NT2/D1 (cell line): ENCODE measurements at regions not wholly inside any gene's neighbourhood (a gene's known extent, or its start where the extent isn't known, plus 50 kb on each side); places are given as distances from the start of the nearest gene placed in this dataset.
"Not testable (repeated sequence)": the region's sequence is repeated elsewhere in the genome, so short reads cannot be mapped to it uniquely, and the experiment has no call there.

Experiments used
- DNase-seq: peaks from one replicate; pipeline ENCODE4 v3.0.0-alpha.2; 2011; ENCODE audit warnings: low read depth, low spot score
- H3K27me3 ChIP-seq: 2 replicates; pipeline ENCODE4 v1.6.0; 2011; ENCODE audit warnings: mild to moderate bottlenecking; ENCODE audit not compliant: insufficient read length, insufficient read depth
- H3K36me3 ChIP-seq: 2 replicates; pipeline ENCODE4 v1.6.1; 2011; ENCODE audit warnings: mild to moderate bottlenecking, low read length, mixed read lengths; ENCODE audit not compliant: insufficient read depth, insufficient read length
- H3K4me1 ChIP-seq: 2 replicates; pipeline ENCODE4 v1.5.1; 2011; ENCODE audit not compliant: insufficient read depth, insufficient read length
- H3K4me3 ChIP-seq: 2 replicates; pipeline ENCODE4 v1.5.1; 2011; ENCODE audit warnings: low read depth; ENCODE audit not compliant: insufficient read length
- H3K9ac ChIP-seq: 2 replicates; pipeline ENCODE4 v1.6.0; 2011; ENCODE audit warnings: low read depth; ENCODE audit not compliant: insufficient read length
- H3K9me3 ChIP-seq: 2 replicates; pipeline ENCODE4 v1.5.1; 2011; ENCODE audit warnings: mild to moderate bottlenecking, low read length; ENCODE audit not compliant: insufficient read depth
- SUZ12 ChIP-seq: IDR thresholded peaks from 2 replicates; pipeline ENCODE4 v1.6.1; 2011; ENCODE audit not compliant: insufficient read length, insufficient read depth; ENCODE audit errors: extremely low read depth
- YY1 ChIP-seq: IDR thresholded peaks from 2 replicates; pipeline ENCODE4 v1.6.1; 2011; ENCODE audit not compliant: insufficient read length, insufficient read depth
- ZNF274 ChIP-seq: IDR thresholded peaks from 2 replicates; pipeline ENCODE4 v1.6.1; 2011; ENCODE audit warnings: mild to moderate bottlenecking, low read depth, low read length

- no peaks in the 10 kb centered on the region for H3K27me3 ChIP-seq
These were observed 298.8 kb downstream of the FAM72C start for GRCh38 chr1:143672983-143673382.

GRCh38 chr1:143667730-143668129 is 304.1 kb downstream of the FAM72C start:
- Histone ChIP-seq H3K27me3 (no peaks in the 10 kb centered on the region), H3K4me3 (no peak overlapping the region), H3K9ac (no peak overlapping the region), H3K9me3 (no peaks in the 10 kb centered on the region), H3K4me1 (no peaks in the 10 kb centered on the region), H3K36me3 (no peaks in the 10 kb centered on the region)
- DNase-seq, result no peak
- TF ChIP-seq ZNF274, result no peak
- no peak for TF ChIP-seq SUZ12
- TF ChIP-seq YY1, result no peak

More at GRCh38 chr1:143672983-143673382, 298.8 kb downstream of the FAM72C start:
- Histone ChIP-seq H3K9ac (no peak overlapping the region), H3K9me3 (no peaks in the 10 kb centered on the region), H3K36me3 (no peaks in the 10 kb centered on the region), H3K4me1 (no peaks in the 10 kb centered on the region), H3K4me3 (no peak overlapping the region)
- TF ChIP-seq SUZ12, result no peak
- no peak for TF ChIP-seq YY1
- TF ChIP-seq ZNF274, result no peak
- no peak for DNase-seq

GRCh38 chr1:143666851-143667250 is 304.9 kb downstream of the FAM72C start:
- H3K9me3 ChIP-seq, result no peaks in the 10 kb centered on the region
- H3K36me3 ChIP-seq, result no peaks in the 10 kb centered on the region
- no peak overlapping the region for H3K9ac ChIP-seq
- DNase-seq, result no peak
- no peaks in the 10 kb centered on the region for H3K27me3 ChIP-seq
- TF ChIP-seq SUZ12 (no peak), ZNF274 (no peak), YY1 (no peak)
- no peak overlapping the region for H3K4me3 ChIP-seq
- no peaks in the 10 kb centered on the region for H3K4me1 ChIP-seq

GRCh38 chr1:143665606-143666005 is 306.2 kb downstream of the FAM72C start:
- Histone ChIP-seq H3K4me1 (no peaks in the 10 kb centered on the region), H3K9ac (no peak overlapping the region), H3K27me3 (no peaks in the 10 kb centered on the region), H3K36me3 (no peaks in the 10 kb centered on the region), H3K9me3 (no peaks in the 10 kb centered on the region), H3K4me3 (no peak overlapping the region)
- TF ChIP-seq ZNF274, result no peak
- no peak for TF ChIP-seq YY1
- TF ChIP-seq SUZ12, result no peak
- DNase-seq, result no peak

GRCh38 chr1:143663056-143663455 is 308.7 kb downstream of the FAM72C start:
- H3K9ac ChIP-seq, H3K4me1 ChIP-seq, H3K9me3 ChIP-seq, H3K27me3 ChIP-seq, DNase-seq, H3K36me3 ChIP-seq, H3K4me3 ChIP-seq: not testable (repeated sequence)

GRCh38 chr1:143661418-143662101 is 310.2 kb downstream of the FAM72C start:
- no peak for TF ChIP-seq ZNF274
- TF ChIP-seq YY1, result no peak
- TF ChIP-seq SUZ12, result no peak
- Histone ChIP-seq H3K9ac (no peak overlapping the region), H3K36me3 (no peaks in the 10 kb centered on the region), H3K4me3 (no peak overlapping the region), H3K27me3 (no peaks in the 10 kb centered on the region), H3K9me3 (no peaks in the 10 kb centered on the region), H3K4me1 (no peaks in the 10 kb centered on the region)
- no peak for DNase-seq

- Histone ChIP-seq H3K9ac (no peak overlapping the region), H3K4me1 (no peaks in the 10 kb centered on the region), H3K4me3 (no peak overlapping the region), H3K27me3 (no peaks in the 10 kb centered on the region), H3K36me3 (no peaks in the 10 kb centered on the region), H3K9me3 (no peaks in the 10 kb centered on the region)
- no peak for DNase-seq
- no peak for TF ChIP-seq YY1
- no peak for TF ChIP-seq SUZ12
- TF ChIP-seq ZNF274, result no peak
These were observed 311.3 kb downstream of the FAM72C start for GRCh38 chr1:143660354-143660941.
